Spleen (tissue), 11 donors: ENCODE measurements at regions not wholly inside any gene's neighbourhood (a gene's known extent, or its start where the extent isn't known, plus 50 kb on each side); places are given as distances from the start of the nearest gene placed in this dataset.

Source experiments
- DNase-seq: peaks from one replicate; pipeline ENCODE4 v3.0.0-alpha.2; 2020
- H3K27ac ChIP-seq, 8 donors: fragments of 200-600 bp; sonication (generic) in 7 of 8; 1 replicate in 4 of 8; 2 replicates in 4 of 8; pipeline versions ENCODE4 v1.5.0 to v1.8.0; 2016 to 2021; ENCODE audit warnings: inconsistent platforms in 4 of 8, mild to moderate bottlenecking in 4 of 8, moderate library complexity in 1 of 8
- H3K27me3 ChIP-seq, 7 donors: fragments of 200-600 bp; sonication (generic) in 6 of 7; replicated peaks in 1 of 7; 1 replicate in 4 of 7; 2 replicates in 3 of 7; pipeline versions ENCODE4 v1.5.0 to v1.8.0; 2016 to 2021; ENCODE audit warnings: inconsistent platforms in 3 of 7, mild to moderate bottlenecking in 1 of 7
- H3K36me3 ChIP-seq, 6 donors: fragments of 200-600 bp; sonication (generic) in 5 of 6; 1 replicate in 4 of 6; 2 replicates in 2 of 6; pipeline versions ENCODE4 v1.5.0 to v1.8.0; 2016 to 2021; ENCODE audit warnings: inconsistent platforms in 2 of 6
- H3K4me1 ChIP-seq, 6 donors: fragments of 200-600 bp; sonication (generic) in 5 of 6; 1 replicate in 3 of 6; 2 replicates in 3 of 6; pipeline versions ENCODE4 v1.5.0 to v1.8.0; 2016 to 2021; ENCODE audit warnings: inconsistent platforms in 3 of 6
- H3K4me3 ChIP-seq, 8 donors: fragments of 200-600 bp; sonication (generic) in 7 of 8; 1 replicate in 4 of 8; 2 replicates in 4 of 8; pipeline versions ENCODE4 v1.5.0 to v1.8.0; 2016 to 2021; ENCODE audit warnings: inconsistent platforms in 4 of 8, mild to moderate bottlenecking in 4 of 8, moderate library complexity in 2 of 8
- H3K9me3 ChIP-seq, 8 donors: fragments of 200-600 bp; sonication (generic) in 7 of 8; 1 replicate in 4 of 8; 2 replicates in 4 of 8; pipeline versions ENCODE4 v1.5.0 to v1.8.0; 2016 to 2021; ENCODE audit warnings: inconsistent platforms in 4 of 8
- CTCF ChIP-seq, 11 experiments: fragments of 200-600 bp in 7 of 11; fragments of 450-650 bp in 4 of 11; sonication (generic) in 4 of 11; IDR thresholded peaks in 8 of 11; conservative IDR thresholded peaks in 3 of 11; 1 replicate in 7 of 11; 2 replicates in 4 of 11; pipeline versions ENCODE4 v1.4.0 to v1.8.0; 2016 to 2021; ENCODE audit warnings: antibody characterized with exemption in 11 of 11, inconsistent platforms in 4 of 11, mild to moderate bottlenecking in 1 of 11
- POLR2A ChIP-seq, 3 donors: fragments of 450-650 bp; IDR thresholded peaks; one replicate each; pipeline ENCODE4 v1.5.1; 2017; ENCODE audit warnings: antibody characterized with exemption in 3 of 3, mild to moderate bottlenecking in 1 of 3
- POLR2AphosphoS5 ChIP-seq, 3 donors: sonication (generic); formaldehyde crosslinking; IDR thresholded peaks; one replicate each; pipeline ENCODE4 v1.5.1; 2017; ENCODE audit warnings: antibody characterized with exemption in 3 of 3
- WGBS, 5 donors: extraction: QIAGEN DNeasy Blood & Tissue Kit in 3 of 5; methylation state at CpG; one replicate each; pipeline versions ENCODE4 v1.1.5 to v1.1.7; 2013 to 2018; 5-methylcytosine and 5-hydroxymethylcytosine counted together
- intact Hi-C: fragments of 100-400 bp; cut with DNase I; formaldehyde crosslinking; loops from one replicate; pipeline ENCODE4 v1.15.0; 2023; ENCODE audit warnings: low total_unique reads
- donor health status: healthy with polysubstance abuse.
- donor health status: DM: no; HTN: no; CAD: no; lungs with moderate emphysema.
- donor health status: DM: no; HTN: no; CAD: no.
- donor health status: Bipolar disorder and iron deficiency.
- donor health status: healthy.
- donor health status: DM: no; HTN: no; CAD: no.
- donor health status: DM: yes; HTN: yes; CAD: no.

DNA sequence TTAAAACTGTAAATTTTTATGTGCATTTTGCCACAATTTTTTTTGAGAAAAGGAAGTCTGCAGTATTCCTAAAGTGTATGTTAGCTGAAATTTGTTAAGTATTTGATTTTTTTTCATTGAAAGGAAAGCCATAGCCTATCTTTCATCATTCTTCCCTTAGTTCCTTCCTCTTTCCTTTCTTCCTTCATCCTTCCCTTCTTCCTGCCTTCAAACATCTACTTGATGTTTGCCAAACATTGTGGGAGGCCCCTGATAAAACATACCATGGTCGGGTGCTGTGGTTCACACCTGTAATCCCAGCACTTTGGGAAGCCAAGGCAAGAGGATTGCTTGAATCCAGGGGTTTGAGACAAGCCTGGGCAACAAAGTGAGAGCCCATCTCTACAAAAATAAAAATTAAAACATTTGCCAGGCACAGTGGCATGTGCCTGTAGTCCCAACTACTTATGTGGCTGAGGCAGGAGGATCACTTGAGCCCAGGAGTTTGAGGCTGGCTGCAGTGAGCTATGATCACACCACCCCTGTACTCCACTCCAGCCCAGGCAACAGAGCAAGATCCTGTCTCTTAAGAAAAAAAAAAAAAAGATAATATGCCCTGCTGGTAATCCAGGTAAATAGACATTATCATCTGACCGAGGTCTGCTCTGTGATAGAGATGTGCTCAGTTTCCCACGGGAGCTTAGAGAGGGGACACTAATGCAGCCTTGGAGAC, 62.9 kb upstream of the FOXN2 start:
- WGBS, 5 donors = 62 to 79% (median 67%) methylated on average over 3 of the region's 3 CpGs
- no peak for TF ChIP-seq POLR2AphosphoS5 (IDR thresholded peaks at IDR 0.05)
- no peak for TF ChIP-seq POLR2A (IDR thresholded peaks at IDR 0.05)
- TF ChIP-seq CTCF (IDR thresholded peaks at IDR 0.05 in 8 of 11, conservative IDR thresholded peaks at IDR 0.05 in 3 of 11) = no peak
- no peaks in the 10 kb centered on the region for H3K9me3 ChIP-seq

GRCh38 chr2:48253301-48253700, 61.2 kb upstream of the FOXN2 start:
- H3K36me3 ChIP-seq = no peaks in the 10 kb centered on the region
- H3K9me3 ChIP-seq = no peaks in the 10 kb centered on the region
- peak overlapping the region in 5 of 8 donors; percentile 2 to 84 (median 56) for H3K27ac ChIP-seq
- intact Hi-C loops = loop anchor here (10.0 kb wide), 1 partner anchor 52 kb away; no protein-coding TSS in a partner anchor
- no peak overlapping the region for H3K4me3 ChIP-seq
- peaks cover 0 to 68% (median 20%) of the 10 kb centered on the region in 6 donors for H3K4me1 ChIP-seq
- 77 to 94% (median 85%) methylated on average over 1 of the region's 1 CpG for WGBS, 5 donors
- no peak for DNase-seq
- TF ChIP-seq CTCF (IDR thresholded peaks at IDR 0.05 in 8 of 11, conservative IDR thresholded peaks at IDR 0.05 in 3 of 11) (no peak), POLR2A (IDR thresholded peaks at IDR 0.05) (no peak), POLR2AphosphoS5 (IDR thresholded peaks at IDR 0.05) (no peak)
- H3K27me3 ChIP-seq = no peaks in the 10 kb centered on the region

More for the DNA sequence above, 62.9 kb upstream of the FOXN2 start:
- H3K36me3 ChIP-seq = no peaks in the 10 kb centered on the region
- no peak for DNase-seq
- peaks cover 0 to 63% (median 21%) of the 10 kb centered on the region in 6 donors for H3K4me1 ChIP-seq
- intact Hi-C loops = loop anchor here (10.0 kb wide), 1 partner anchor 53 kb away; no protein-coding TSS in a partner anchor
- peak overlapping the region in 7 of 8 donors; percentile 22 to 84 (median 68) for H3K27ac ChIP-seq
- H3K4me3 ChIP-seq = no peak overlapping the region
- no peaks in the 10 kb centered on the region for H3K27me3 ChIP-seq

GRCh38 chr2:48254839-48255238, 59.6 kb upstream of the FOXN2 start:
- DNase-seq = no peak
- no peaks in the 10 kb centered on the region for H3K36me3 ChIP-seq
- TF ChIP-seq POLR2A (IDR thresholded peaks at IDR 0.05) = no peak
- TF ChIP-seq POLR2AphosphoS5 (IDR thresholded peaks at IDR 0.05) = no peak
- TF ChIP-seq CTCF (IDR thresholded peaks at IDR 0.05 in 8 of 11, conservative IDR thresholded peaks at IDR 0.05 in 3 of 11) = no peak
- no peaks in the 10 kb centered on the region for H3K9me3 ChIP-seq
- H3K4me3 ChIP-seq = no peak overlapping the region
- WGBS, 5 donors = 53 to 83% (median 79%) methylated on average over 1 of the region's 1 CpG
- intact Hi-C loops = loop anchor here (10.0 kb wide), 1 partner anchor 50 kb away; no protein-coding TSS in a partner anchor
- no peaks in the 10 kb centered on the region for H3K27me3 ChIP-seq
- peaks cover 0 to 59% (median 15%) of the 10 kb centered on the region in 6 donors for H3K4me1 ChIP-seq
- H3K27ac ChIP-seq = peak overlapping the region in 1 of 8 donors; percentile 84

DNA sequence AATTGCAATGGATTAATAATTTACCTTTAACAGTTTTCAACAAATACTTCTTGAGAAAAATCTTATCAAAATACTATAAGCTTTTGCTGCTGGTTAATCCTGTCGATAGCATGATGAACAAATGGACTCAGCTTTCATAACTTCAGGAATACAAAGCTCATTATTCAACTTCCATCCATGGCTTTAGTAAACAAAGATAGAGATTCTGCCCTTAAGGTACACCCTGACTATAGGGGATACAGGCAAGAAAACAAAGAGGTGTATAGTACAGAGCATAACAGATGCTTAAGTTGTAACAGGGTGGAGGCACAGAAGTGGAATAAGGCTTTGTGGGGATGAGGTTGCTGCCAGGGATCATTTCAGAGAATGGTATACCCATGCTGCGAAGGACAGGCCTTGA, 57.0 kb upstream of the FOXN2 start:
- TF ChIP-seq CTCF (IDR thresholded peaks at IDR 0.05 in 8 of 11, conservative IDR thresholded peaks at IDR 0.05 in 3 of 11) = no peak
- no peak for TF ChIP-seq POLR2A (IDR thresholded peaks at IDR 0.05)
- TF ChIP-seq POLR2AphosphoS5 (IDR thresholded peaks at IDR 0.05) = no peak
- H3K27me3 ChIP-seq = no peaks in the 10 kb centered on the region
- intact Hi-C loops = loop anchor here (10.0 kb wide), 1 partner anchor 47 kb away; no protein-coding TSS in a partner anchor
- 90 to 98% (median 93%) methylated on average over 2 of the region's 2 CpGs for WGBS, 5 donors
- H3K4me3 ChIP-seq = no peak overlapping the region
- no peaks in the 10 kb centered on the region for H3K9me3 ChIP-seq
- no peak for DNase-seq
- H3K36me3 ChIP-seq = no peaks in the 10 kb centered on the region
- H3K27ac ChIP-seq = peak overlapping the region in 1 of 8 donors; percentile 48
- H3K4me1 ChIP-seq = peaks cover 0 to 34% (median 9%) of the 10 kb centered on the region in 6 donors
